ENCODE measurements at regions not wholly inside any gene's neighbourhood (a gene's known extent, or its start where the extent isn't known, plus 50 kb on each side); places are given as distances from the start of the nearest gene placed in this dataset.
A peak's percentile ranks its signal among the peaks of the same experiment; 100 is the strongest.

DNA sequence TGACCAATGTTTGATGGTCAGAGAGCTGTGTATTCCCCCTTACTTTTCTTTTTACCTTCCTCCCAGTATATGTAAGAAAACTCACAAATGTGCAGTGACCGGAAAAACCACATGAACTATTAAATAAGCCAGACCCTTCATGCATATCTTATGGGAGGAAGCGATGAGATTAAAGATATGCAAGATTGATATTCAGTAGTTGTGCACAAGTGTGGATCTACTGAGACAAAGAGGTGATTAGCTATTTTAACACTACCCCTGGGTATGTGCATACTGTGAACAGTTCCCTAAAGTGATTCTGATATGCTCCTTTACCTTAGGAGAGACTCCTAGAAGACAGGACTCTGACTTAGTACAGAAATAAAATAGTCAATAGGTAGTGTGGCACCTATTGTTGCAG, 328.3 kb downstream of the EPHA4 start:
- Histone ChIP-seq H3K27me3 (ENCODE audit: control insufficient read depth, low read length) (no peaks in the 10 kb centered on the region), H3K36me3 (ENCODE audit: control insufficient read depth, low read length) (no peaks in the 10 kb centered on the region), H3K79me2 (ENCODE audit: control insufficient read depth, low read length) (no peaks in the 10 kb centered on the region), H3K4me2 (ENCODE audit: low read length) (peak overlapping the region; percentile 45), H3F3A (ENCODE audit: control insufficient read depth, insufficient read depth) (no peaks in the 10 kb centered on the region), H3K9me3 (ENCODE audit: control insufficient read depth, insufficient read depth, low read length) (peaks cover 3% of the 10 kb centered on the region; the same call in 1 of the 2 replicates), H4K20me1 (ENCODE audit: control insufficient read depth, insufficient read depth, low read depth, low read length) (no peaks in the 10 kb centered on the region), H3K9me2 (replicated peaks; ENCODE audit: control insufficient read depth, low read length) (no peaks in the 10 kb centered on the region), H3K4me1 (ENCODE audit: control insufficient read depth, low read length) (peaks cover 14% of the 10 kb centered on the region), H3K27ac (ENCODE audit: low read depth, low read length) (no peak overlapping the region), H3K4me3 (ENCODE audit: low read length) (peak overlapping the region; percentile 29)
- no peak for TF ChIP-seq EZH2phosphoT487 (IDR thresholded peaks at IDR 0.05; ENCODE audit: borderline replicate concordance, low read length)
- TF ChIP-seq, protein P1, sequence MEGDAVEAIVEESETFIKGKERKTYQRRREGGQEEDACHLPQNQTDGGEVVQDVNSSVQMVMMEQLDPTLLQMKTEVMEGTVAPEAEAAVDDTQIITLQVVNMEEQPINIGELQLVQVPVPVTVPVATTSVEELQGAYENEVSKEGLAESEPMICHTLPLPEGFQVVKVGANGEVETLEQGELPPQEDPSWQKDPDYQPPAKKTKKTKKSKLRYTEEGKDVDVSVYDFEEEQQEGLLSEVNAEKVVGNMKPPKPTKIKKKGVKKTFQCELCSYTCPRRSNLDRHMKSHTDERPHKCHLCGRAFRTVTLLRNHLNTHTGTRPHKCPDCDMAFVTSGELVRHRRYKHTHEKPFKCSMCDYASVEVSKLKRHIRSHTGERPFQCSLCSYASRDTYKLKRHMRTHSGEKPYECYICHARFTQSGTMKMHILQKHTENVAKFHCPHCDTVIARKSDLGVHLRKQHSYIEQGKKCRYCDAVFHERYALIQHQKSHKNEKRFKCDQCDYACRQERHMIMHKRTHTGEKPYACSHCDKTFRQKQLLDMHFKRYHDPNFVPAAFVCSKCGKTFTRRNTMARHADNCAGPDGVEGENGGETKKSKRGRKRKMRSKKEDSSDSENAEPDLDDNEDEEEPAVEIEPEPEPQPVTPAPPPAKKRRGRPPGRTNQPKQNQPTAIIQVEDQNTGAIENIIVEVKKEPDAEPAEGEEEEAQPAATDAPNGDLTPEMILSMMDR (IDR thresholded peaks at IDR 0.05; ENCODE audit: low read depth, low read length, poor library complexity, severe bottlenecking) = no peak

DNA sequence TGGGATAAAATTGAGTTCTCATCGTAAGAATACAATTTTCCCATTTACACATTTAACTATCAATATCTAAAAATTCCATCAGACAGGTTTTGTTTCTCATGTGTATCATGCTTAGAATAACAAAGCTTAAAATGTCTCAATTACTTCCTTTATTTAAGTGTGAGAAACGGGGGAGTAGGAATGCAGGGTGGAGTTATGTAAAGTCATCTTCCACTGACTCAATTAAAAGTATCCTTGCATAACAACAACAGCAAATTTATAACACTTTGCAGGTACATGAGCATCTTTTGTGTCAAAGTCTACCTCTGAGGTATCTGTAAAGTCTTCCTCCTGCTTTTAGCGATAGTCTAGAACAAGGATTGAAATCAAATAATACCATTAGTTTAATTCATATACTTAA, 327.1 kb downstream of the EPHA4 start:
- H3K9me3 ChIP-seq (ENCODE audit: control insufficient read depth, insufficient read depth, low read length) = peaks cover 3% of the 10 kb centered on the region; the same call in 1 of the 2 replicates
- no peaks in the 10 kb centered on the region for H3K36me3 ChIP-seq (ENCODE audit: control insufficient read depth, low read length)
- no peak overlapping the region for H3K4me2 ChIP-seq (ENCODE audit: low read length)
- no peaks in the 10 kb centered on the region for H3K79me2 ChIP-seq (ENCODE audit: control insufficient read depth, low read length)
- peaks cover 14% of the 10 kb centered on the region for H3K4me1 ChIP-seq (ENCODE audit: control insufficient read depth, low read length)
- H3F3A ChIP-seq (ENCODE audit: control insufficient read depth, insufficient read depth) = no peaks in the 10 kb centered on the region
- H3K4me3 ChIP-seq (ENCODE audit: low read length) = no peak overlapping the region
- no peaks in the 10 kb centered on the region for H3K27me3 ChIP-seq (ENCODE audit: control insufficient read depth, low read length)
- no peaks in the 10 kb centered on the region for H3K9me2 ChIP-seq (replicated peaks; ENCODE audit: control insufficient read depth, low read length)
- no peaks in the 10 kb centered on the region for H4K20me1 ChIP-seq (ENCODE audit: control insufficient read depth, insufficient read depth, low read depth, low read length)
- TF ChIP-seq EZH2phosphoT487 (IDR thresholded peaks at IDR 0.05; ENCODE audit: borderline replicate concordance, low read length) = no peak
- TF ChIP-seq, protein P1 (IDR thresholded peaks at IDR 0.05; ENCODE audit: low read depth, low read length, poor library complexity, severe bottlenecking) = no peak
- no peak overlapping the region for H3K27ac ChIP-seq (ENCODE audit: low read depth, low read length)

DNA sequence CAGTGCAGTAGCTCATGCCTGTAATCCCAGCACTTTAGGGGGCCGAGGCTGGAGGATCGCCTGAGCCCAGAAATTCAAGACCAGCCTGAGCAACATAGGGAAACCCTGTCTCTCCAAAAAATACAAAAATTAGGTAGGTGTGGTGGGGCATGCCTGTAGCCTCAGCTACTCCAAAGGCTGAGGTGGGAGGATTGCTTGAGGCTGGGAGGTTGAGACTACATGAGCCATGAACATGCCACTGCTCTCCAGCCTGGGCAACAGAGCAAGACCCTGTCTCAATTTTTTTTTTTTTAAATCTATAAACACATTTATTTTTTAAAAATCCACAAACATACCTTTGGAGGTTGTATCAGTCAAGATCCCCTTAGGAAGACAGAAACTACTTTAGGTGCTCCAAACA, 326.3 kb downstream of the EPHA4 start:
- no peak overlapping the region for H3K4me3 ChIP-seq (ENCODE audit: low read length)
- H3F3A ChIP-seq (ENCODE audit: control insufficient read depth, insufficient read depth) = no peaks in the 10 kb centered on the region
- no peak for TF ChIP-seq EZH2phosphoT487 (IDR thresholded peaks at IDR 0.05; ENCODE audit: borderline replicate concordance, low read length)
- TF ChIP-seq, protein P1 (IDR thresholded peaks at IDR 0.05; ENCODE audit: low read depth, low read length, poor library complexity, severe bottlenecking) = no peak
- no peaks in the 10 kb centered on the region for H3K27me3 ChIP-seq (ENCODE audit: control insufficient read depth, low read length)
- no peaks in the 10 kb centered on the region for H3K79me2 ChIP-seq (ENCODE audit: control insufficient read depth, low read length)
- H3K9me3 ChIP-seq (ENCODE audit: control insufficient read depth, insufficient read depth, low read length) = peaks cover 3% of the 10 kb centered on the region; the same call in 1 of the 2 replicates
- H3K27ac ChIP-seq (ENCODE audit: low read depth, low read length) = no peak overlapping the region
- H4K20me1 ChIP-seq (ENCODE audit: control insufficient read depth, insufficient read depth, low read depth, low read length) = no peaks in the 10 kb centered on the region
- H3K4me2 ChIP-seq (ENCODE audit: low read length) = no peak overlapping the region
- peaks cover 14% of the 10 kb centered on the region for H3K4me1 ChIP-seq (ENCODE audit: control insufficient read depth, low read length)
- no peaks in the 10 kb centered on the region for H3K9me2 ChIP-seq (replicated peaks; ENCODE audit: control insufficient read depth, low read length)
- no peaks in the 10 kb centered on the region for H3K36me3 ChIP-seq (ENCODE audit: control insufficient read depth, low read length)
